ENCODE measurements at regions not wholly inside any gene's neighbourhood (a gene's known extent, or its start where the extent isn't known, plus 50 kb on each side); places are given as distances from the start of the nearest gene placed in this dataset.
"Not testable (repeated sequence)": the region's sequence is repeated elsewhere in the genome, so short reads cannot be mapped to it uniquely, and the experiment has no call there.

DNA sequence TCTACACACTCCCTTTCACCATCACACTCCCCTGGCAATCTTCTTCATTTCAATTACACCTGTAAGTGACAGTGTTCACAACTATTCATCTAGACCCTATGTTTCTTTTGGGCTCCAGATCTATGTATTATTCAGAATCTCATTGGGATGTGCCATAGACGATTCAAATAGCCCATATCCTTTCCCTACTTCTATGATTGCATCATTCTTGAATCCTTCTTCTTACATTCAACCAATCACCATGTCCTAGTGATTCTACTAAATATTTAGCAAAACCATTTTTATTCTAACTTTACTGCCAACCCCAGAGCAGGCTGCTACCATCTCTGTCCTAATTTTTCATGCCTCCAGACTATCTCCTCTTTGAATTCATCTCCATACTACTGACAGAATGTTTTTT is 106.4 kb downstream of the TDRD15 start:
- no peaks in the 10 kb centered on the region for H3K4me1 ChIP-seq
- H3K36me3 ChIP-seq: no peaks in the 10 kb centered on the region
- H3K9me3 ChIP-seq: no peaks in the 10 kb centered on the region
- no peak for TF ChIP-seq POLR2A (IDR thresholded peaks at IDR 0.05)
- TF ChIP-seq, protein P1, sequence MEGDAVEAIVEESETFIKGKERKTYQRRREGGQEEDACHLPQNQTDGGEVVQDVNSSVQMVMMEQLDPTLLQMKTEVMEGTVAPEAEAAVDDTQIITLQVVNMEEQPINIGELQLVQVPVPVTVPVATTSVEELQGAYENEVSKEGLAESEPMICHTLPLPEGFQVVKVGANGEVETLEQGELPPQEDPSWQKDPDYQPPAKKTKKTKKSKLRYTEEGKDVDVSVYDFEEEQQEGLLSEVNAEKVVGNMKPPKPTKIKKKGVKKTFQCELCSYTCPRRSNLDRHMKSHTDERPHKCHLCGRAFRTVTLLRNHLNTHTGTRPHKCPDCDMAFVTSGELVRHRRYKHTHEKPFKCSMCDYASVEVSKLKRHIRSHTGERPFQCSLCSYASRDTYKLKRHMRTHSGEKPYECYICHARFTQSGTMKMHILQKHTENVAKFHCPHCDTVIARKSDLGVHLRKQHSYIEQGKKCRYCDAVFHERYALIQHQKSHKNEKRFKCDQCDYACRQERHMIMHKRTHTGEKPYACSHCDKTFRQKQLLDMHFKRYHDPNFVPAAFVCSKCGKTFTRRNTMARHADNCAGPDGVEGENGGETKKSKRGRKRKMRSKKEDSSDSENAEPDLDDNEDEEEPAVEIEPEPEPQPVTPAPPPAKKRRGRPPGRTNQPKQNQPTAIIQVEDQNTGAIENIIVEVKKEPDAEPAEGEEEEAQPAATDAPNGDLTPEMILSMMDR (IDR thresholded peaks at IDR 0.05 in 4 of 5, conservative IDR thresholded peaks at IDR 0.05 in 1 of 5): no peak
- no peak for DNase-seq
- no peak overlapping the region for H3K4me3 ChIP-seq
- no peak overlapping the region for H3K27ac ChIP-seq
- in situ Hi-C loops (cut with MboI; ENCODE audit: low sequenced_read_pairs in 4 of 4) (no loop called here), intact Hi-C loops (cut with DNase I; ENCODE audit: low total_unique reads) (no loop called here)
- H3K27me3 ChIP-seq: no peaks in the 10 kb centered on the region
- no peak for ATAC-seq

DNA sequence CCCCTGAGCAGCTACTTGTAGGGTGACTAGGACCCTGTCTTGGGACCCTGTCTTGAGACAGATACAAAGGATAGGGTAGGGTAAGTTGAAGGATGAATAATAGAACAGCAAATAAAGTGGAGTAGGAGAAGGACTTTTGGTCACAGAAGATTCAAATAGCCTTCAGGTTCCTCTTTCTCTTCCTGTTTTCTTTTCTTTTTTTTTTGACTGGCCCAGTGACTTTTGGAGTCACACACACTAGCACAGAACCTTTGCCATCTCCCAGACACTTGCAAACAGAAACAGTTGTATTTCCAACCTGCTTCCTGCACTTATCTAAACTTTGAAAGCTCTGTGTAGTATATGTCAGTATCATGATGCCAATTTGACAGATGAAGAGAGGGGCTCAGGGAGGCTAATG is 108.2 kb downstream of the TDRD15 start:
- Histone ChIP-seq H3K27me3 (no peaks in the 10 kb centered on the region), H3K4me1 (no peaks in the 10 kb centered on the region), H3K4me3 (no peak overlapping the region), H3K27ac (no peak overlapping the region), H3K9me3 (no peaks in the 10 kb centered on the region), H3K36me3 (no peaks in the 10 kb centered on the region)
- TF ChIP-seq, protein P1 (IDR thresholded peaks at IDR 0.05 in 4 of 5, conservative IDR thresholded peaks at IDR 0.05 in 1 of 5): no peak
- no peak for TF ChIP-seq POLR2A (IDR thresholded peaks at IDR 0.05)
- in situ Hi-C loops (cut with MboI; ENCODE audit: low sequenced_read_pairs in 4 of 4) (no loop called here), intact Hi-C loops (cut with DNase I; ENCODE audit: low total_unique reads) (no loop called here)
- ATAC-seq (no peak), DNase-seq (no peak)

DNA sequence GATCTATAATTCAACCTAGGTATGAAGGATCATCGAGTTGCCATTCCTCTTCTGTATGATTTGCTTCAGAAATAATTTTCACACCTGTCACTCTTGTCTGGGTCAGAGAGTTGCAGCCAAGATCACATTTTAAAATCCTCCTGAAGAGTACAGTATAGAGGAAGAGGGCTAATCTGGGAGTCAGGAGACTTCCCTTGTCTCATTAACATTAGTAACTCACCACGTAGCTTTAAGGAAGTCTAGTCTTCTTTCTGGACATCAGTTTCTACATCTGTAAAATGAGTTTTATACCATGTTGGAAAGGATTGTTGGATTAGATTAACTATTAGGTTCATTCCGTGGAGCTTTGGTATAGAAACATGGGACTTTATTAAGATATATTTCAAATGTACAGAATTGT is 109.4 kb downstream of the TDRD15 start:
- TF ChIP-seq POLR2A (IDR thresholded peaks at IDR 0.05): no peak
- Histone ChIP-seq H3K36me3 (no peaks in the 10 kb centered on the region), H3K9me3 (no peaks in the 10 kb centered on the region), H3K27me3 (no peaks in the 10 kb centered on the region), H3K4me1 (no peaks in the 10 kb centered on the region), H3K27ac (no peak overlapping the region), H3K4me3 (no peak overlapping the region)
- intact Hi-C loops (cut with DNase I; ENCODE audit: low total_unique reads) (no loop called here), in situ Hi-C loops (cut with MboI; ENCODE audit: low sequenced_read_pairs in 4 of 4) (no loop called here)
- ATAC-seq (no peak), DNase-seq (no peak)

DNA sequence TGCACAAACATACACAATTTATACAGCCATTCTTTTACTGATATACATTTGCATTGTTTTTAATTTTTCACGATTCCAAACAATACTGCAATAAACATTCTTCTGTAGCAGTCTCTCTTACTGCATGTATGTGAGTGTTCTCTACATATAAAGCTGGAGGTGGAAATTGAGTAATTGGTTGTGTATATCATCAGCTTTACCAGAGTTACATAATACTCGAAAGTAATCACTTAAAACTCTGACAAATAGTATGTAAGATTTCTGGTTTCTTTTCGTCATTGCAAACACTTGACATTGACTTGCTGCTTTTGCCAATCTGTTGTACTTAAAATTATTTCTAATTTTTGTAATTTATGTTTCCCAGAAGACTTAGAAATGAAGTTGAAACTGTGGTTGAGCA is 110.2 kb downstream of the TDRD15 start:
- TF ChIP-seq, protein P1 (IDR thresholded peaks at IDR 0.05 in 4 of 5, conservative IDR thresholded peaks at IDR 0.05 in 1 of 5): no peak
- TF ChIP-seq POLR2A (IDR thresholded peaks at IDR 0.05): no peak
- Histone ChIP-seq H3K4me1 (no peaks in the 10 kb centered on the region), H3K27ac (no peak overlapping the region), H3K9me3 (no peaks in the 10 kb centered on the region), H3K36me3 (no peaks in the 10 kb centered on the region), H3K4me3 (no peak overlapping the region), H3K27me3 (no peaks in the 10 kb centered on the region)
- in situ Hi-C loops (cut with MboI; ENCODE audit: low sequenced_read_pairs in 4 of 4): no loop called here
- ATAC-seq (no peak), DNase-seq (no peak)
- intact Hi-C loops (cut with DNase I; ENCODE audit: low total_unique reads): no loop called here

DNA sequence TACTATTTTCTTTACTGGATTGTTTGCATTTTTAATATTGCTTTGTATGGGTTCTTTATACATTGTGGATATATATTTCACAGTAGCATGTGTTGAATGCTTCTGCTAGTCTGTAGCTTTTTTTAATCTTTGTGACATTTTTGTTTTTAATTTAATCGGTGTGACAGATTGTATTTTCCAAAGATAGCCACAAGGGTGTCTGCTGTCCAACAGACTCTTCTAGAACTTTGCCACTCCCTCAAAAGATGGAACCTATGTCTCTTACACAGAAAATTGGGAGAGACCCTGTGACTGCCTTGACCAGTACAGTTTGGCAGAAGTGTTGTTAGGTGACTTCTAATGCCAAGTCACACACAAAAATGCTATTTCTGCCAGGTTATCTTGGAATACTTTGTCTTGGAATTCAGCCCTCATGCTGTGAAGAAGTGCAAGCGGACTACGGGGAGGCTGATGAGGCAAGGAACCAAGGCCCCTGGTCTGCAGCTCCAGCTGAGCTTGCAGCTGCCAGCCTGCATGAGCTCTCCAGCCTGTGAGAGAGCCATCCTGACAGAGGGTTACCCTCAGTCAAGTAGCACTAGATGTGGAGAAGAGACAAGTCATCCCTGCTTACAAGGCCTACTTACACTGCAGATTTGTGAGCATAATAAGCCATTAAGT is 110.8 kb downstream of the TDRD15 start:
- TF ChIP-seq, protein P1 (IDR thresholded peaks at IDR 0.05 in 4 of 5, conservative IDR thresholded peaks at IDR 0.05 in 1 of 5): no peak
- no peak for TF ChIP-seq POLR2A (IDR thresholded peaks at IDR 0.05)
- no peak for ATAC-seq
- Histone ChIP-seq H3K36me3 (no peaks in the 10 kb centered on the region), H3K4me1 (no peaks in the 10 kb centered on the region), H3K4me3 (no peak overlapping the region), H3K27ac (no peak overlapping the region), H3K9me3 (no peaks in the 10 kb centered on the region), H3K27me3 (no peaks in the 10 kb centered on the region)
- no peak for DNase-seq
- intact Hi-C loops (cut with DNase I; ENCODE audit: low total_unique reads) (no loop called here), in situ Hi-C loops (cut with MboI; ENCODE audit: low sequenced_read_pairs in 4 of 4) (no loop called here)

DNA sequence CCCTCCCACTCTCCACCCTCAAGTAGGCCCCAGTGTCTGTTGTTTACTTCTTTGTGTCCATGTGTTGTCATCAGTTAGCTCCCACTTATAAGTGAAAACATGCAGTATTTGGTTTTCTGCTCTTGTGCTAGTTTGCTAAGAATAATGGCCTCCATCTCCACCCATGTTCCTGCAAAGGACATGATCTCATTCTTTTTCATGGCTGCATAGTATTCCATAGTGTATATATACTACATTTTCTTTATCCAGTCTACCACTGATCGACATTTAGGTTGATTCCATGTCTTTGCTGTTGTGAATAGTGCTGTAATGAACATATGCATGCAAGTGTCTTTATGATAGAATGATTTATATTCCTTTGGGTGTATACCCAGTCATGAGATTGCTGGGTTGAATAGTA is 116.0 kb downstream of the TDRD15 start:
- DNase-seq; H3K27ac ChIP-seq; intact Hi-C loops (cut with DNase I; ENCODE audit: low total_unique reads); H3K4me1 ChIP-seq; ATAC-seq; H3K4me3 ChIP-seq; H3K9me3 ChIP-seq; H3K36me3 ChIP-seq; H3K27me3 ChIP-seq; in situ Hi-C loops (cut with MboI; ENCODE audit: low sequenced_read_pairs in 4 of 4): not testable (repeated sequence)

Measured in gastrocnemius medialis (tissue), 4 donors.